ENCODE measurements at regions not wholly inside any gene's neighbourhood (a gene's known extent, or its start where the extent isn't known, plus 50 kb on each side); places are given as distances from the start of the nearest gene placed in this dataset.
"Not testable (repeated sequence)": the region's sequence is repeated elsewhere in the genome, so short reads cannot be mapped to it uniquely, and the experiment has no call there.

GRCh38 chr7:52691257-52691656 lies 344.2 kb upstream of the POM121L12 start:
- DNase-seq = no peak

DNA sequence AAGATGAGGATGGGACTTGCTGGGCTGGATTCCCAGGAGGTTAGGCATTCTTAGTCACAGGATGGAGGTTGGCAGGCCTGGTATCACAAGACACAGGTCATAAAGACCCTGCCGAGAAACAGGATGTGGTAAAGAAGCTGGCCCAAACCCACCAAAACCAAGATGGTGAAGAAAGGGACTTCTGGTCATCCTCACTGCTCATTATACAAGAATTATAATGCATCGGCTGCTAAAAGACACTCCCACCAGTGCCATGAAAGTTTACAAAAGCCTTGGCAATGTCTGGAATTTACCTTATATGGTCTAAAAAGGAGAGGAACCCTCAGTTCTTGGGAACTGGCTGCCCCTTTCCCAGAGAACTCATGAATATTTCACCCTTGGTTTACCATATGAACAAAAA lies 345.5 kb upstream of the POM121L12 start:
- no peak for DNase-seq

GRCh38 chr7:52685333-52685732 lies 350.1 kb upstream of the POM121L12 start:
- DNase-seq = no peak

DNA sequence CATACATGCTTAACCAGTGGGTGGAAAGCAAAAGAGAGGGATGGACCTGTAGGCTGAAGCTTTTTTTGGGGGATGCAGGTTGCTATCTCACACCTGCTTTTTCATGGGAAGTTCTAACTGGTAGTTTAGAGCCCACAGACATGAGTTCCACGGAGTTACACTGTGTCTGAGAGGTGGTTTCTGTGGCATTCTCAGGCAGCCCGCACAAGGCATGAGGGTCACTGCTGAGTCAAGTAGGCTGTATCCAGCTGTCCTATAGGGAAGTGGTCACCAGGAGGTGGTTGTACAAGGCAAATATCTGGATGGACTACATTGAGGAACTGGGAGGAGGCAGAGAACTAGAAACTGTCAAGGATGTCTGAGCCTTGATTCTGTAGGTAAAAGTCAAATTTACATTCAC lies 351.0 kb upstream of the POM121L12 start:
- DNase-seq = no peak

- DNase-seq = no peak
Observed at GRCh38 chr7:52682993-52683392, 352.4 kb upstream of the POM121L12 start.

GRCh38 chr7:52670608-52671225 lies 364.7 kb upstream of the POM121L12 start:
- DNase-seq = no peak

DNA sequence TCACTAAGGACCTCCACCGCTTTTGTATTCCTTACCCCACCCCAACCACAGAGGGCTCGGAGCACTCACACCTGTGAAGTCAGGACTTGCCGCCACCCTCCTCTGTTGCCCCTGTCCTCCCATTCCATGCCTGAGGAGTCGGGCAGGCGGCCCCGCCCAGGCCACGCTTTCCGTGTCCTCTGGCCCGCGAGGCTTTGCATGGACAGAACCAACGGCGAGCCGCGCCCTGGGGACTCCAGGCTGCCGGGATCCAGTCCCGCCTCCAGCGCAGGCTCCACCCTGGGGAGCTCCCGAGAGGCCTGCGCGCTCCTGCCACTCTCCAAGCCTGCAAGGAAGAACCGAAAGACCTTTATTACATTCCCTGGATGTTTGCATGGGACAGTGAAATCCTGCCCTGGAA lies 366.4 kb upstream of the POM121L12 start:
- DNase-seq = no peak

DNA sequence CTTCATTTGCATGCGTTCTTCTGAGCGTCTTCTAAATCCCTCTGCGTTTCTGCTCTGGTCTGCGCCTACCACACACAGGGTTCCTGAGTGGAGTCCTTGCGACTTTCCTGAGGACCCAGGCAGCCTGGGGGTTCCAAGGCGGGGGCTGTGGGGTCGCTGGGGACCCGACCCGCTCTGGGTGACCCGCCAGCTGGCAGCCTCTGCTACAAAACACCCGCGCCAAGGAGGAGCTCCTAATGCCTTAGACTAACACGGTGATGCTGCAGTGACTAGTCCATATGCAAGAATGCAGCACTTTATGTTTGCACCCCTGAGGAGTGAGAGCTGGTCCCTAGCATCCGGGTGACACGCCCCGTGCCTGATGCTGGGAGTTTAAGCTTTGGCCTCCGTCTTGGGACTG lies 367.0 kb upstream of the POM121L12 start:
- DNase-seq = no peak

- no peak for DNase-seq
Observed at GRCh38 chr7:52659178-52659577, 376.3 kb upstream of the POM121L12 start.

GRCh38 chr7:52656098-52656497 lies 379.3 kb upstream of the POM121L12 start:
- no peak for DNase-seq

DNA sequence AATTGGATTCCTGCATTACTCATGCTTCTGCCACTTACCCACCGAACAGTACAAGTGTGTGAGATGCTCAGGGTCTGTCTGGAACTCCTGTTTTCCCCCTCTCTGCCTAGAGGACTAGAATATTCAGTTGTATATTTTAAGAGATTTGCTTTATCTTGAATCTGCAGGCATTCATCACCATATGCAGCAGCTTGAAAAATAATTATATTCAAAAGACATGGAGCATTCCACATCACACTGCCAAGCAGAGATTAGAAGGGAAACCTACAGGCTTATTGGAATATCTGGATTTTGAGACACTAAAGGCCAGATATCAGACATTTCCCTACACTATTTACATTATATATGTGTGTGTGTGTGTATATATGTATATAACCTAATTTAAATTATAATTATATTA lies 382.8 kb upstream of the POM121L12 start:
- DNase-seq = no peak

GRCh38 chr7:52648872-52649271 lies 386.6 kb upstream of the POM121L12 start:
- DNase-seq = no peak

DNA sequence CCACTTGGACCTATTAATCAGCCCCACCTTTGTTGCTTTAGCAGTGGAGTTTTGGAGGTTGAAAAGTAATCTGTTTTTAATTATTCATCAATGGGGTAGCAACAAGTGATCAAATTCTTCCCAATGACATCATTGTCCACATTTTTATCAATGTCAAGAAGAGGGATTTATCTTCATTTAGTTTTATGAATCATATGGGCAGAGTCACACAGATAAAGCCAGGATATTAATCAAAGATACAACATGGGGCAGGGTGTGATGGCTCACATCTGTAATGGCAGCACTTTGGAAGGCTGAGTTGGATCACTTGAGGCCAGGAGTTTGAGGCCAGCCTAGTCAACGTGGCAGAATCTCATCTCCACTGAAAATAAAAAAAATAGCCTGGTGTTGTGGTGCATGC lies 388.4 kb upstream of the POM121L12 start:
- no peak for DNase-seq

DNA sequence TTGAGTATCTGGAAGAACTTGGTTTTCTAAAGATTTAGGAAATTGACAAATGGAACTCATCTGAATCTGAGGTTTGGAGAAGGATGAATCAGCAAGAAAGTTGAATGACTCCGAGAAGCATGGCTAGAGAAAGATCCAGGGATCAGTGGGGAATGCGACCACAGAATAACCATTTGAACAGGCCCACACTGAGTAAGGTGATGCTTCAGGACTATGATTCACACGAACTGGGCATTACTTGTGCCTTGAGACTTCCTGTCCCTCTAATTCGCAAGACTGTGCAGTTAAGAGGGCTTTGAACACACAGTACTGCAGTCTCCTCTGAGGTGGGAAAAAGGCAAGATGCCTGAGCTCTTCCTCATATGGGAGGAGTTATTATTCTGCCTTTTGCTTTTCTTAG lies 395.5 kb upstream of the POM121L12 start:
- DNase-seq = no peak

- DNase-seq = no peak
Observed at GRCh38 chr7:52639126-52639525, 396.3 kb upstream of the POM121L12 start.

DNA sequence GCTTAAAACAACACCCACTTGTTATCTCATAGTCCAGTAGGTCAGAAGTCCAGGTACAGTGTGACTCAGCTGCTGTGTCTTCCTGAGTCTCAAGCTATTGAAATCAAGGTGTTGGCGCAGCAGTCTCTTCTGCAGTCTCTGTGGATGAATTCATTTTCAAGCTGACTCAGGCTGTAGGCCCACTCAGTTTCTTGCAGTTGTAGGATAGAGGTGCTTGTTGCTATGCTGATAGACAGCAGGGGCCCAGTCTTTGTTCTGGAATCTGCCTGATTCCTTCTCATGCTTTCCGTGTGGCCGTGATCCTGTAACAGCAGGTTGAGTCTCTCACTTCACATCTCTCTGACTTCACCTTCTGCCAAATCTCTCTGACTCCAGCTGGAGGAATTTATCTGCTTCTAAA lies 400.4 kb upstream of the POM121L12 start:
- no peak for DNase-seq

DNA sequence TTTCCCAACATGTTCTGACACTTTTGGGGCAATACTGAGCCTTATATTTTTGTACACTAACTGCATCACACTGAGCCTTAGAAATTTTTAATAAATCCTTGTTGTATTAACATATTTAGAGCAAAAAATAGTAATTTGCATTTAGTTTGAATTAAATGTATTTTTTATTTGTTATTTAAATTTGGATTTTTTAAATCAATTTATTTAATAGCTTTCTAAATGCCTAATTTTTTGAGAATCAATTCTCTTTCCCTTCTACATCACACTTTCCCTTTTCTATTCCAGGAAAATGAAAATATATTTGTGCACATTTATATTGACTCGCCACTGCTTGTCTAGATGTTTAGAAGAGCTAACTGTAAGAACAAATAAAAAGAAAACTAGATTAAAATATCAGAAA lies 414.6 kb upstream of the POM121L12 start:
- DNase-seq = no peak

DNA sequence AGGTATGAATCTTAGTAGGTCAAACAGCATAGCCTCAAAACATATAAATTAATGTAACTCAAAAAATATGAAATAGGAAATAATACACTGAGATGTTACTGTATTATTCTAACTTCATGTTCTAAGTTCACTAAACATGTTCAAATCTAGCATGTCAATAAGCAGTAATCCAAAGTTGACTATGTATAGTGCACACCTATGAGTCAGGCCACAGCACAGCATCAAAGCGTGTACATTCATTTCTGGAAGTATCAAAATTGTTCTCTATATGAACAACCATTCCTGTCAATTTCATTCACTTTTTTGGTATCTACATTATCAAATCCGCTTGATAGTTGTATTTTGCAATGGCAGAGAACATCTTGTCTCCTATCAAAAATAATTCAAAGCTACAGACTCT lies 418.9 kb upstream of the POM121L12 start:
- DNase-seq = no peak

DNA sequence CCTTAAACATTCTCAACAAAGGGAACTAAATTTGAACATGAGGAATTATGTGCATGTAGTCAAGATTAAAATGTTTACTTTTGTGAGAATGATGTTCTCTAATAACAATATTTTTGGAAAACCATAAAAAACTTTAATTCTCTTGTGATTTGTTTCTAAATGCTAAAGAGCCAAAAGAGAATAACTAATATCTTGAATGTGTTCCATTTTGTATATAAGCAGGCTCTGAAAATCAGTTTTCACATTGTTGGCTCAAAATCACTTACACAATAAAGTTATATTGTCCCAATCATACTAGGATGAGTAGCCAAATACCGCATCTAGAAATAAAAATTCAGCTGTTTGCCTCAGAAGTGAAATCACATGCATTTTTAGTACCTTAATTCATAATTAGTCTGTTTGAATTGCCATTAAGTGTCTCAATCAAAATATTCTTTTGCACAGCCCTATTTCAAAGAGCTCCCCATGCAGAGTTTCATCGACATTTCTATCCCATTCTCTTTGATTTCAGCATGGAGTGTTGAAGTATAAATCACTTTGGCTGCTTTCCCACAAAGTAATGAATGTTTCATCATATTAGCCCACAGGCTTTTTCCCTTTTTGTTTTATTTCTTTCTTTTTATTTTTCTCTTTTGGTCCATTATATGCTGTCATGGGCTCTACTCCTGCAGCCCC lies 420.3 kb upstream of the POM121L12 start:
- DNase-seq = no peak

DNA sequence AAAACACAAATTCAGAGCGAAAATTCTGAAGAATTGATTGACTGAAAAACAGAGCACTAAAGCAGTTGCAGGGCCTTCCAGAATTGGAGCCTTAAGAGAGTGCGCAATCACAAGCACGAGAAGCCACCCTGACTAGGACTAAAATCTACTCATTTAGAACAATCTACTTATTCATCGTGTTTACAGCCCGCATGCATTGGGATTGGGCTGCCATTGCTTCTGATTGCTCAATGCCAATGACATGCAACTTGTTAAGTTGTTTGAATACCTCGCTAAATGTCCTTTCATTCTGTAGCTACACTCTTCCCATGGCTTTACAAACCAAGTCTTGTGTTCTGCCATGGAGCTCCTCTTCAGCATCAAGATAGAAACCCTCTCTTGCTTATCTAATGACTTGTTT lies 425.9 kb upstream of the POM121L12 start:
- no peak for DNase-seq

GRCh38 chr7:52592698-52593097 lies 442.7 kb upstream of the POM121L12 start:
- DNase-seq = no peak

DNA sequence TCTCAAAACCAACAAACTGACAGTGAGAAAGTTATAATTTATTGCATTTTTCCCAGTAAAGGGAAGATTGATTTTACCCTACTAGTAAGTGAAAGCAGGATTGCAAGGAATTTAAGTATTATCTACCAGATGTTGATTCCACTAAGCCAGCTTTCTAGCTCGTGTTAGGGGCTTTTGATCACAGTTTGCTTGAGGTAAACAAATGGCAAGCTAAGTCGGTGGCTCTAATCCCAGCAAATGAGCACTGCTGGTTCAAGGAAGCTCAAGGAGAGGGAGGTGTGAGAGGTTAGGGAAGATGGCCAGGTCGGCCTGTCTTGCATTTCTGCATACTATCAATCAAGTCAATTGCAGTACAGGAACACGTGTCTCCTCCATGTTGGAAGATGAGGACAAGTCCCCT lies 448.7 kb upstream of the POM121L12 start:
- no peak for DNase-seq

GRCh38 chr7:52584041-52584440 lies 451.4 kb upstream of the POM121L12 start:
- no peak for DNase-seq

DNA sequence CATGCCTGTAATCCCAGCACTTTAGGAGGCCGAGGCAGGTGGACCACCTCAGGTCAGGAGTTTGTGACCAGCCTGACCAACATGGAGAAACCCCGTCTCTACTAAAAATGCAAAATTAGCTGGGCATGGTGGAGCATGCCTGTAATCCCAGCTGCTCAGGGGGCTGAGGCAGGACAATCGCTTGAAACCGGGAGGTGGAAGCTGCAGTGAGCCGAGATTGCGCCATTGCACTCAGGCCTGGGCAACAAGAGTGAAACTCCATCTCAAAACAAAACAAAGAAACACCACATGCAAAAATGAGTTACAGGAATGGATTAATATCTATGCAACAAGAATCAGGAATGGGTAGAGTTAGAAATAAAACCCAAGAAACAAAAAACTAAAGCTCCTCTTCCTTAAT lies 462.3 kb upstream of the POM121L12 start:
- DNase-seq = not testable (repeated sequence)

GRCh38 chr7:52571026-52571425 lies 464.4 kb upstream of the POM121L12 start:
- no peak for DNase-seq
